ENCODE measurements at regions not wholly inside any gene's neighbourhood (a gene's known extent, or its start where the extent isn't known, plus 50 kb on each side); places are given as distances from the start of the nearest gene placed in this dataset.

DNA sequence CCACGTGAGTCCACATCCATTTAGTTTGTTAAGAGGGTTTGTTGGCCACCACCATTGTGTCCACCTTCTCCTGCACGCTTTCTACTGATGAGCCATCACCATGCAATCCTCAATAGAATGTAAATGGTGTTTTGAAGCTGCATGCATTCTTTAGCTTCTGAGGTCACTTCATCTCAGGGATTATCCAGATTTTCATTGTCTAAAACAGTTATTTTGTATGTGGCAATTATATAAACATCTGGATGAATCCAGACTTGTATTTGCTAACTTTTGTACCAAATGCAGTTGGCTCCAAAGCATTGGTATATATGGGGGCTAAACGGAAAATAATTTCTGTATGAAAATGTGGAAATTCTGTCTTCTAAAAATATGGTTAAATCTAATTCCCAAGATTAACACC is 231.2 kb upstream of the ARID1B start:
- no peak for DNase-seq (ENCODE audit: low read depth)
- TF ChIP-seq, protein P1, sequence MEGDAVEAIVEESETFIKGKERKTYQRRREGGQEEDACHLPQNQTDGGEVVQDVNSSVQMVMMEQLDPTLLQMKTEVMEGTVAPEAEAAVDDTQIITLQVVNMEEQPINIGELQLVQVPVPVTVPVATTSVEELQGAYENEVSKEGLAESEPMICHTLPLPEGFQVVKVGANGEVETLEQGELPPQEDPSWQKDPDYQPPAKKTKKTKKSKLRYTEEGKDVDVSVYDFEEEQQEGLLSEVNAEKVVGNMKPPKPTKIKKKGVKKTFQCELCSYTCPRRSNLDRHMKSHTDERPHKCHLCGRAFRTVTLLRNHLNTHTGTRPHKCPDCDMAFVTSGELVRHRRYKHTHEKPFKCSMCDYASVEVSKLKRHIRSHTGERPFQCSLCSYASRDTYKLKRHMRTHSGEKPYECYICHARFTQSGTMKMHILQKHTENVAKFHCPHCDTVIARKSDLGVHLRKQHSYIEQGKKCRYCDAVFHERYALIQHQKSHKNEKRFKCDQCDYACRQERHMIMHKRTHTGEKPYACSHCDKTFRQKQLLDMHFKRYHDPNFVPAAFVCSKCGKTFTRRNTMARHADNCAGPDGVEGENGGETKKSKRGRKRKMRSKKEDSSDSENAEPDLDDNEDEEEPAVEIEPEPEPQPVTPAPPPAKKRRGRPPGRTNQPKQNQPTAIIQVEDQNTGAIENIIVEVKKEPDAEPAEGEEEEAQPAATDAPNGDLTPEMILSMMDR (IDR thresholded peaks at IDR 0.05; ENCODE audit: insufficient read depth, low read length, poor library complexity, severe bottlenecking): no peak

DNA sequence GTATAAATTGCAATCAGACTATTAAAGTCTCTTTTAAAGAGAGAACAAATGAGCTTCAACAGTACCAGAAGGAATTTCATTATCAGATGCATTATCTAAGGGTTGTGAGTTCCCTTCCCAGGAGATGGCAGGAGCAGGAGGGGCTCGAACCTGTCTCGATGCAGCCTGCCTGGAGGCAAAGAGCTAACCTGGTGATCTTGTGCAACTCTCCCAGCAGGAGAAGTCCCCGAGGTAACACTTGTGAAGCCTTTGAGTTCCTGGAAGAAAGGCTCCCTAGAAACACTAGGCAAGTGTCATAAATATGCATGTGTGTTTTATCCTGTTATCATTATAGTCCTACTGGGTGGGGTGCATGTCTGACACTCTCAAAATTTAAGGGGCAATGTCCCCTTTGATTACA is 232.2 kb upstream of the ARID1B start:
- Histone ChIP-seq H3K36me3 (ENCODE audit: control insufficient read depth, insufficient read depth, low read length) (no peaks in the 10 kb centered on the region), H3K4me3 (ENCODE audit: low read depth, low read length) (no peak overlapping the region), H3K27me3 (ENCODE audit: control insufficient read depth, insufficient read depth, low read length) (no peaks in the 10 kb centered on the region)
- no peak for DNase-seq (ENCODE audit: low read depth)
- TF ChIP-seq, protein P1 (IDR thresholded peaks at IDR 0.05; ENCODE audit: insufficient read depth, low read length, poor library complexity, severe bottlenecking): no peak

More for the DNA sequence above, 231.2 kb upstream of the ARID1B start:
- no peak overlapping the region for H3K4me3 ChIP-seq (ENCODE audit: low read depth, low read length)
- no peaks in the 10 kb centered on the region for H3K27me3 ChIP-seq (ENCODE audit: control insufficient read depth, insufficient read depth, low read length)
- no peaks in the 10 kb centered on the region for H3K36me3 ChIP-seq (ENCODE audit: control insufficient read depth, insufficient read depth, low read length)

DNA sequence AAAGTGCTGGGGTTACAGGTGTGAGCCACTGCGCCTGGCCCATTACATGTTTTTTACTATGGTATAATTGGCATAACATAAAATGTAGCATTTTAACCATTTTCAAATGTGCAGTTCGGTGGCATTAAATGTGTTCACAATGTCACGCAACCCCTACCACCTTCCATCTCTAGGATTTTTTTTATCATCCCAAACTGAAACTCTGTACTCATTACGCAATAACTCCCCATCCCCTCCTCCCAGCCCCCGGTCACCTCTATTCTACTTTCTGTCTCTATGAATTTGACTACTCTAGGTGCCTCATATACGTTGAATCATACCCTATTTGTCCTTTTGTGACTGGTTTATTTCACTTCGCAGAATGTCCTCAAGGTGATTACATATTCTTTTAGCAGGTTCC is 233.1 kb upstream of the ARID1B start:
- Histone ChIP-seq H3K27me3 (ENCODE audit: control insufficient read depth, insufficient read depth, low read length) (no peaks in the 10 kb centered on the region), H3K4me3 (ENCODE audit: low read depth, low read length) (no peak overlapping the region), H3K36me3 (ENCODE audit: control insufficient read depth, insufficient read depth, low read length) (no peaks in the 10 kb centered on the region)
- TF ChIP-seq, protein P1 (IDR thresholded peaks at IDR 0.05; ENCODE audit: insufficient read depth, low read length, poor library complexity, severe bottlenecking): no peak
- DNase-seq (ENCODE audit: low read depth): no peak

DNA sequence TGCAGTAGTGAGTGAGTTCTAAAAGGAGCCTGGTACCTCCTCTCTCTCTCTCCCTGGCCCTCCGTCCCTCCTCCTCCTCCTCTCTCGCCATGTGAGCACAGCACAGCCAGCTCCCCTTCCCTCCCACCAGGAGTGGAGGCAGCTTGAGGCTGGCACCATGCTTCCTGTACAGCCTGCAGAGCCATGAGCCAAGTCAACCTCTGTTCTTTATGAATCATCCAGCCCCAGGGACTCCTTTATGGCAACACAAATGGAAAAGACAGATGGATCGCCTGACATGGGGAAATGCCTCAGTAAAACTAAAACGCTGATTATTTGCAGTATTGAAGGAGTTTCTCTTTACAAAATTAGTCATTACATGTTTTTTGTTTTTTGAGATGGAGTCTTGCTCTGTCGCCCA is 233.7 kb upstream of the ARID1B start:
- TF ChIP-seq, protein P1 (IDR thresholded peaks at IDR 0.05; ENCODE audit: insufficient read depth, low read length, poor library complexity, severe bottlenecking): no peak
- DNase-seq (ENCODE audit: low read depth): no peak
- Histone ChIP-seq H3K4me3 (ENCODE audit: low read depth, low read length) (no peak overlapping the region), H3K36me3 (ENCODE audit: control insufficient read depth, insufficient read depth, low read length) (no peaks in the 10 kb centered on the region), H3K27me3 (ENCODE audit: control insufficient read depth, insufficient read depth, low read length) (no peaks in the 10 kb centered on the region)

DNA sequence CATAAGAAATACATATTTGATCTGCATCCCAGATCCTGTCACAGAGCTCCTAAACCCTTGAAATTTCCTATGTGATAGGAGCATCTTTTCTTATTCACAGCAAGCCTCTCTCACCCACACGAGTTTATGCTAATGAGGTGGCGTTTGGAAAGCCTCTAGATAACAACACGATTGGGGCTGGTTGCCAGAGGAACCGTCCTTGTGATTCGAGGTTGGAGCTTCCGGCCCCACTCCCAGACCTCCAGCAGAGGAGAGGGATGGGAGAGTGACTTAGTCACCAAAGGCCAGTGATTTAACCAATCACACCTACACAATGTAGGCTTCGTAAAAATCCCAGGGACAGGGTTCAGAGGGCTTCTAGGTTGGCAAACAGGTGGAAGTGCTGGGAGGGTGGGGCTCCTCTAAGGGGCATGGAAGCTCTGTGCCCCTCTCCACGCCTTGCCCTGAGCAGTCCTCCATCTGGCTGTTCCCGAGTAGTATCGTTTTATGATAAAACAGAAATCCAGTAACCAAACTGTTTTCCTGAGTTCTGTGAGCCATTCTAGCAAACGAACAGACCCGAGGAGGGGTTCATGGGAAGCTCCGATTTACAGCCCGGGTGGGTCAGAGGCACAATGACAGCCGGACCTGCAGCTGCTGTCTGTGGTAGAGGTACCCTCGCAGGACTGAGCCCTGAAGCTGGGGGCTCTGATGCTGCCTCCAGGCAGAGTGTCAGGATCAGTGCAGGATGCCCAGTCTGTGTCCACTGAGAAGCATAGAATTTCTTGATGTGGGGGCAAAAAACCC is 238.1 kb upstream of the ARID1B start:
- TF ChIP-seq, protein P1 (IDR thresholded peaks at IDR 0.05; ENCODE audit: insufficient read depth, low read length, poor library complexity, severe bottlenecking): no peak
- Histone ChIP-seq H3K4me3 (ENCODE audit: low read depth, low read length) (no peak overlapping the region), H3K36me3 (ENCODE audit: control insufficient read depth, insufficient read depth, low read length) (no peaks in the 10 kb centered on the region), H3K27me3 (ENCODE audit: control insufficient read depth, insufficient read depth, low read length) (no peaks in the 10 kb centered on the region)
- DNase-seq (ENCODE audit: low read depth): no peak

DNA sequence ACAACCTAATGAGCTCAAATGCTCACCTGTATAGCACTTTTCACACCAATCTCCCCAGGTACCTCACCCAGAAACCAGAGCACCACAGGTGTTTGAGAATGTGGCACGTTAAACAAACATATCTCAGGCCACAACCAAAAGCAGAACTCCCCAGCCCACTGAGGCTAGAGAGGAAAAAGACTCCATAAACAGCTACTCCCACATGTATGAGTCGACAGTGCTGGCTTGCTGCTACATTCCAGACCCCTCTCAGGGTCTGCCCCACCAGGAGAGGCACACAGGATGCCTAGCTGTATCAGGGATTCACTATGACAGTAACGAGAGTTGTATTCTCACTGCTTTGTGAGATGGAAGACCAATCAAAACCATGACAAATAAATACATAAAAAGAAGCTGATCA is 242.6 kb upstream of the ARID1B start:
- DNase-seq (ENCODE audit: low read depth): no peak

More for the DNA sequence above, 242.6 kb upstream of the ARID1B start:
- H3K4me3 ChIP-seq (ENCODE audit: low read depth, low read length): no peak overlapping the region
- H3K27me3 ChIP-seq (ENCODE audit: control insufficient read depth, insufficient read depth, low read length): no peaks in the 10 kb centered on the region
- TF ChIP-seq, protein P1 (IDR thresholded peaks at IDR 0.05; ENCODE audit: insufficient read depth, low read length, poor library complexity, severe bottlenecking): no peak
- no peaks in the 10 kb centered on the region for H3K36me3 ChIP-seq (ENCODE audit: control insufficient read depth, insufficient read depth, low read length)
